HG02623 (cell line): ENCODE measurements at regions not wholly inside any gene's neighbourhood (a gene's known extent, or its start where the extent isn't known, plus 50 kb on each side); places are given as distances from the start of the nearest gene placed in this dataset.

Source experiments
- ATAC-seq: cut with Tn5 transposase; IDR thresholded peaks from one replicate; pipeline ENCODE4 v1.9.1; 2021; ENCODE audit warnings: moderate library complexity; ENCODE audit not compliant: unreplicated experiment

GRCh38 chr1:109827466-109827865 is 63.7 kb upstream of the EPS8L3 start:
- no peak for ATAC-seq

GRCh38 chr1:109826930-109827349 is 63.2 kb upstream of the EPS8L3 start:
- no peak for ATAC-seq

GRCh38 chr1:109826446-109826845 is 62.7 kb upstream of the EPS8L3 start:
- no peak for ATAC-seq

- ATAC-seq = no peak
These were observed 60.8 kb upstream of the EPS8L3 start for GRCh38 chr1:109824349-109825115.

- no peak for ATAC-seq
These were observed 60.0 kb upstream of the EPS8L3 start for GRCh38 chr1:109823543-109824348.

GRCh38 chr1:109822749-109823542 is 59.2 kb upstream of the EPS8L3 start:
- ATAC-seq = no peak

- no peak for ATAC-seq
These were observed 58.4 kb upstream of the EPS8L3 start for GRCh38 chr1:109821831-109822745.

- ATAC-seq = no peak
These were observed 57.5 kb upstream of the EPS8L3 start for GRCh38 chr1:109821221-109821669.

- no peak for ATAC-seq
These were observed 56.2 kb upstream of the EPS8L3 start for GRCh38 chr1:109819906-109820305.

- ATAC-seq = no peak
These were observed 55.5 kb upstream of the EPS8L3 start for GRCh38 chr1:109818988-109819764.

GRCh38 chr1:109818271-109818987 is 54.7 kb upstream of the EPS8L3 start:
- ATAC-seq = no peak

GRCh38 chr1:109817881-109818270 is 54.2 kb upstream of the EPS8L3 start:
- ATAC-seq = no peak

- ATAC-seq = no peak
These were observed 53.3 kb upstream of the EPS8L3 start for GRCh38 chr1:109816975-109817535.

GRCh38 chr1:109816175-109816811 is 52.6 kb upstream of the EPS8L3 start:
- peak; percentile 89 for ATAC-seq

GRCh38 chr1:109815809-109816174 is 52.1 kb upstream of the EPS8L3 start:
- ATAC-seq = no peak

GRCh38 chr1:109814993-109815786 is 51.5 kb upstream of the EPS8L3 start:
- no peak for ATAC-seq

- ATAC-seq = no peak
These were observed 50.5 kb upstream of the EPS8L3 start for GRCh38 chr1:109814223-109814622.
